H9 (cell line): ENCODE measurements at regions not wholly inside any gene's neighbourhood (a gene's known extent, or its start where the extent isn't known, plus 50 kb on each side); places are given as distances from the start of the nearest gene placed in this dataset.

Source experiments
- DNase-seq: peaks from one replicate; pipeline ENCODE4 v3.0.0-alpha.2; 2017
- H2AFZ ChIP-seq: one replicate; pipeline ENCODE4 v1.6.1; 2013; ENCODE audit warnings: mild to moderate bottlenecking, low read length, control low read depth, moderate library complexity
- H2AK5ac ChIP-seq: 2 replicates; pipeline ENCODE4 v1.6.1; 2013; ENCODE audit warnings: low read length, control low read depth, mixed read lengths; ENCODE audit not compliant: insufficient read length
- H2BK120ac ChIP-seq: one replicate; pipeline ENCODE4 v1.6.1; 2013; ENCODE audit warnings: low read depth, mild to moderate bottlenecking, low read length, control low read depth, inconsistent platforms; ENCODE audit not compliant: poor library complexity, severe bottlenecking
- H2BK12ac ChIP-seq: 2 replicates; pipeline ENCODE4 v1.6.1; 2013; ENCODE audit warnings: low read length, control low read depth, mixed read lengths, low read depth; ENCODE audit not compliant: insufficient read length
- H2BK15ac ChIP-seq: 2 replicates; pipeline ENCODE4 v1.6.1; 2013; ENCODE audit warnings: low read depth, low read length, control low read depth
- H2BK20ac ChIP-seq: one replicate; pipeline ENCODE4 v1.6.1; 2013; ENCODE audit warnings: low read depth, mild to moderate bottlenecking, low read length, control low read depth, inconsistent platforms; ENCODE audit not compliant: poor library complexity, severe bottlenecking
- H2BK5ac ChIP-seq: 2 replicates; pipeline ENCODE4 v1.6.1; 2013; ENCODE audit warnings: low read length, control low read depth, mixed read lengths; ENCODE audit not compliant: insufficient read length
- H3K14ac ChIP-seq: 2 replicates; pipeline ENCODE4 v1.6.1; 2013; ENCODE audit warnings: low read length, control low read depth; ENCODE audit not compliant: insufficient read depth
- H3K18ac ChIP-seq: 2 replicates; pipeline ENCODE4 v1.6.1; 2013; ENCODE audit warnings: low read depth, mild to moderate bottlenecking, mixed read lengths, low read length, control low read depth; ENCODE audit not compliant: insufficient read length
- H3K23ac ChIP-seq: 2 replicates; pipeline ENCODE4 v1.6.1; 2013; ENCODE audit warnings: low read length, control low read depth, mixed read lengths, low read depth; ENCODE audit not compliant: insufficient read length
- H3K23me2 ChIP-seq: 2 replicates; pipeline ENCODE4 v1.6.1; 2013; ENCODE audit warnings: low read depth, mild to moderate bottlenecking, mixed read lengths, low read length, control low read depth; ENCODE audit not compliant: insufficient read length, poor library complexity, severe bottlenecking
- H3K27ac ChIP-seq: 2 replicates; pipeline ENCODE4 v1.5.1; 2013; ENCODE audit warnings: low read length, control low read depth, mixed read lengths, low read depth; ENCODE audit not compliant: insufficient read length
- H3K27me3 ChIP-seq: 2 replicates; pipeline ENCODE4 v1.6.1; 2013; ENCODE audit warnings: low read length, control low read depth, inconsistent platforms; ENCODE audit not compliant: insufficient read depth
- H3K4ac ChIP-seq: 2 replicates; pipeline ENCODE4 v1.6.1; 2013; ENCODE audit warnings: low read depth, mild to moderate bottlenecking, control low read depth, inconsistent platforms, low read length, moderate library complexity
- H3K4me1 ChIP-seq: 2 replicates; pipeline ENCODE4 v1.6.1; 2013; ENCODE audit warnings: low read length, control low read depth, inconsistent platforms; ENCODE audit not compliant: insufficient read depth
- H3K4me2 ChIP-seq: 2 replicates; pipeline ENCODE4 v1.6.1; 2013; ENCODE audit warnings: low read length, control low read depth, mixed read lengths; ENCODE audit not compliant: insufficient read length, insufficient read depth
- H3K56ac ChIP-seq: 2 replicates; pipeline ENCODE4 v1.6.1; 2013; ENCODE audit warnings: low read depth, mild to moderate bottlenecking, mixed read lengths, low read length, control low read depth; ENCODE audit not compliant: insufficient read length
- H3K79me1 ChIP-seq: 2 replicates; pipeline ENCODE4 v1.6.1; 2013; ENCODE audit warnings: low read depth, mild to moderate bottlenecking, moderate library complexity, low read length, control low read depth, inconsistent platforms; ENCODE audit not compliant: insufficient read depth, poor library complexity, severe bottlenecking
- H3K79me2 ChIP-seq: 2 replicates; pipeline ENCODE4 v1.6.1; 2013; ENCODE audit warnings: low read length, control low read depth, inconsistent platforms; ENCODE audit not compliant: insufficient read depth
- H3K9ac ChIP-seq: 2 replicates; pipeline ENCODE4 v1.6.1; 2013; ENCODE audit warnings: low read length, control low read depth, mixed read lengths; ENCODE audit not compliant: insufficient read length; ENCODE audit errors: extremely low read depth
- H3K9me3 ChIP-seq: one replicate; pipeline ENCODE4 v1.6.1; 2013; ENCODE audit warnings: low read depth, low read length, inconsistent platforms; ENCODE audit not compliant: control insufficient read depth
- H3T11ph ChIP-seq: one replicate; pipeline ENCODE4 v1.6.1; 2013; ENCODE audit warnings: mild to moderate bottlenecking, low read length, control low read depth, inconsistent platforms
- H4K20me1 ChIP-seq: one replicate; pipeline ENCODE4 v1.6.1; 2013; ENCODE audit not compliant: control insufficient read depth, insufficient read length, insufficient read depth
- H4K5ac ChIP-seq: 2 replicates; pipeline ENCODE4 v1.6.1; 2013; ENCODE audit warnings: low read depth, mild to moderate bottlenecking, mixed read lengths, low read length, control low read depth; ENCODE audit not compliant: insufficient read length
- H4K8ac ChIP-seq: replicated peaks from 2 replicates; pipeline ENCODE4 v1.6.1; 2013; ENCODE audit warnings: low read length, control low read depth, mixed read lengths, low read depth; ENCODE audit not compliant: insufficient read length
- H4K91ac ChIP-seq: 2 replicates; pipeline ENCODE4 v1.6.1; 2013; ENCODE audit warnings: low read depth, mild to moderate bottlenecking, moderate library complexity, mixed read lengths, low read length, control low read depth; ENCODE audit not compliant: insufficient read length
- H3K27ac Mint-ChIP-seq, 3 experiments: 2 replicates in 2 of 3; 3 replicates in 1 of 3; pipeline ENCODE4 v1.8.0; 2020 to 2021; ENCODE audit warnings: mixed read lengths in 3 of 3, mild to moderate bottlenecking in 1 of 3, moderate library complexity in 1 of 3
- H3K27me3 Mint-ChIP-seq: 2 replicates; pipeline ENCODE4 v1.8.0; 2021; ENCODE audit warnings: low read depth, mild to moderate bottlenecking, moderate library complexity, mixed read lengths
- H3K36me3 Mint-ChIP-seq, 3 experiments: 2 replicates in 2 of 3; 3 replicates in 1 of 3; pipeline ENCODE4 v1.8.0; 2020 to 2021; ENCODE audit warnings: low read depth in 3 of 3, mixed read lengths in 3 of 3; ENCODE audit not compliant: insufficient read depth in 1 of 3
- H3K4me1 Mint-ChIP-seq, 2 experiments: 2 replicates each; pipeline ENCODE4 v1.8.0; 2020; ENCODE audit warnings: mixed read lengths in 2 of 2
- H3K4me3 Mint-ChIP-seq, 2 experiments: 2 replicates in 1 of 2; 3 replicates in 1 of 2; pipeline ENCODE4 v1.8.0; 2020 to 2021; ENCODE audit warnings: mild to moderate bottlenecking in 2 of 2, mixed read lengths in 2 of 2, moderate library complexity in 1 of 2
- H3K9me3 Mint-ChIP-seq, 2 experiments: 2 replicates in 1 of 2; 3 replicates in 1 of 2; pipeline ENCODE4 v1.8.0; 2020; ENCODE audit warnings: mild to moderate bottlenecking in 2 of 2, mixed read lengths in 2 of 2, moderate library complexity in 1 of 2
- CTCF ChIP-seq: fragments of 200-600 bp; sonication (generic); conservative IDR thresholded peaks from 3 replicates; pipeline ENCODE4 v1.8.0; 2021; ENCODE audit warnings: antibody characterized with exemption, mild to moderate bottlenecking

DNA sequence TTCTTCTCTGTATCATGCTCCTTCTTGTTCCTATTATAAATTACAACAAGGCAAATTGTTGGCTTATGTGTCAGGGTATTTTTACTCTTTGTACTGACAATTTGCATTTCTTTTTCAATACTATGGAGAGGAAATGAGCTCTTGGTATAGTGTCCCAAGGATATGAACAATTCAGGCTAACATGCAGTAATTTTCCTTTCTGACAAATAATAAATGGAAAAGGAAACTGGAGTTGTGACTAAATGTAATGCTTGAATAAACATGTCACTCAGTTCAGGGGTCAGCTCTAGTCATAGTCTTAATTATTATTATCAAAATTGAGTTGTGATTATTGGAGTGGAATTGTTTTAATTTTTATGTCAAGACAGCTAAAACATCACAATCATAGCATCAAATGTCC lies 256.0 kb upstream of the ZPLD1 start:
- Histone ChIP-seq H3K14ac (no peak overlapping the region), H3K23ac (no peak overlapping the region), H2BK15ac (no peak overlapping the region), H3K4me1 (peaks cover 3% of the 10 kb centered on the region), H4K20me1 (no peaks in the 10 kb centered on the region), H2BK5ac (no peak overlapping the region), H3K9ac (no peak overlapping the region), H2AFZ (no peak overlapping the region), H4K8ac (no peak overlapping the region), H2AK5ac (no peak overlapping the region), H3K79me2 (no peaks in the 10 kb centered on the region), H4K91ac (no peak overlapping the region), H4K5ac (no peak overlapping the region), H3K56ac (no peak overlapping the region), H2BK120ac (no peak overlapping the region), H2BK12ac (no peak overlapping the region), H3K27ac (no peak overlapping the region), H3K4me2 (no peak overlapping the region), H3K18ac (no peak overlapping the region), H3K4ac (no peak overlapping the region), H3T11ph (no peak overlapping the region), H3K23me2 (no peaks in the 10 kb centered on the region), H3K9me3 (no peaks in the 10 kb centered on the region), H3K79me1 (no peaks in the 10 kb centered on the region), H2BK20ac (no peak overlapping the region), H3K27me3 (no peaks in the 10 kb centered on the region)
- Mint-ChIP-seq H3K27ac (no peak overlapping the region), H3K36me3 (no peaks in the 10 kb centered on the region), H3K4me3 (no peak overlapping the region), H3K4me1 (peaks cover 9 to 16% of the 10 kb centered on the region in 2 experiments), H3K27me3 (no peaks in the 10 kb centered on the region), H3K9me3 (no peaks in the 10 kb centered on the region)
- DNase-seq, result no peak
- TF ChIP-seq CTCF, result no peak
